Panc1 (cell line): ENCODE measurements at regions not wholly inside any gene's neighbourhood (a gene's known extent, or its start where the extent isn't known, plus 50 kb on each side); places are given as distances from the start of the nearest gene placed in this dataset.

Experiments used
- ATAC-seq: fragments of 200-7000 bp; cut with Tn5 transposase; 2 replicates; pipeline ENCODE4 v1.9.1; 2020; ENCODE audit warnings: mild to moderate bottlenecking, moderate library complexity
- BruUV-seq: library from RNA; stranded (reverse); fragments of 400-500 nt; replicated peaks from 2 replicates; lab custom pipeline; 2021; lab: Mats Ljungman, UMichigan
- CTCF ChIA-PET: fragments of 300-600 bp; sonication (Branson Sonifier 250); formaldehyde crosslinking; loops from one replicate; lab custom pipeline; 2022; ENCODE audit warnings: antibody characterized with exemption; lab: Charles Lee
- POLR2A ChIA-PET: fragments of 300-600 bp; sonication (Branson Sonifier 250); formaldehyde crosslinking; loops from one replicate; lab custom pipeline; 2022; ENCODE audit warnings: antibody characterized with exemption; lab: Charles Lee
- DNase-seq: peaks from one replicate; pipeline ENCODE4 v3.0.0-alpha.2; 2010; ENCODE audit warnings: low read depth, low spot score
- H3K27ac ChIP-seq: 2 replicates; pipeline ENCODE4 v1.5.1; 2011; ENCODE audit warnings: mild to moderate bottlenecking, low read length, inconsistent platforms
- H3K27me3 ChIP-seq: fragments of 200-500 bp; sonication (Bioruptor generic); 2 replicates; pipeline ENCODE4 v1.6.0; 2014; ENCODE audit warnings: low read length, inconsistent platforms; ENCODE audit not compliant: control insufficient read depth, insufficient read depth
- H3K36me3 ChIP-seq: fragments of 200-500 bp; sonication (Bioruptor generic); 2 replicates; pipeline ENCODE4 v1.5.1; 2014; ENCODE audit warnings: inconsistent platforms, mild to moderate bottlenecking, low read length, moderate library complexity; ENCODE audit not compliant: control insufficient read depth, insufficient read depth
- H3K4me1 ChIP-seq: 2 replicates; pipeline ENCODE4 v1.5.1; 2011; ENCODE audit warnings: inconsistent platforms, mild to moderate bottlenecking, low read length, moderate library complexity; ENCODE audit not compliant: control insufficient read depth, insufficient read depth
- H3K4me3 ChIP-seq, 2 experiments: 2 replicates each; pipeline ENCODE4 v1.5.1; 2011 to 2012; ENCODE audit warnings: low read depth in 2 of 2, low read length in 2 of 2, mild to moderate bottlenecking in 2 of 2, inconsistent platforms in 1 of 2, moderate library complexity in 1 of 2
- H3K9me3 ChIP-seq: fragments of 200-500 bp; sonication (Bioruptor generic); 2 replicates; pipeline ENCODE4 v1.5.1; 2014; ENCODE audit warnings: low read depth, mild to moderate bottlenecking, inconsistent platforms, low read length, moderate library complexity; ENCODE audit not compliant: control insufficient read depth, insufficient read depth
- CTCF ChIP-seq: fragments of 450-650 bp; IDR thresholded peaks from 2 replicates; pipeline ENCODE4 v1.5.1; 2017; ENCODE audit warnings: mild to moderate bottlenecking
- POLR2AphosphoS5 ChIP-seq: IDR thresholded peaks from 2 replicates; pipeline ENCODE4 v1.6.1; 2012; ENCODE audit warnings: mild to moderate bottlenecking, low read depth, low read length, moderate library complexity
- SIN3A ChIP-seq: IDR thresholded peaks from 2 replicates; pipeline ENCODE4 v1.6.1; 2012; ENCODE audit warnings: low read depth, mild to moderate bottlenecking, low read length, moderate library complexity, borderline replicate concordance; ENCODE audit not compliant: insufficient read depth
- TCF7L2 ChIP-seq: IDR thresholded peaks from 2 replicates; pipeline ENCODE4 v1.6.1; 2011; ENCODE audit warnings: mild to moderate bottlenecking, low read depth, low read length, inconsistent platforms
- in situ Hi-C: cut with HindIII; loops from 2 replicates; pipeline ENCODE4 v1.10.0; 2016; ENCODE audit warnings: low sequenced_read_pairs, low pct_unique_long_range_greater_than_20kb
- intact Hi-C: fragments of 100-400 bp; cut with micrococcal nuclease; formaldehyde crosslinking; loops from one replicate; pipeline ENCODE4 v1.10.0; 2022; ENCODE audit not compliant: unreplicated experiment
- TF ChIP-seq, protein P1 (sequence below), 2 experiments: IDR thresholded peaks; 2 replicates each; pipeline ENCODE4 v1.6.1; 2011 to 2012; ENCODE audit warnings: low read depth in 2 of 2, control low read depth in 1 of 2, low read length in 1 of 2, mild to moderate bottlenecking in 1 of 2, moderate library complexity in 1 of 2; ENCODE audit not compliant: insufficient read depth in 1 of 2

GRCh38 chr6:105775095-105775494, 311.0 kb upstream of the PRDM1 start:
- Histone ChIP-seq H3K4me3 (no peak overlapping the region), H3K9me3 (peaks cover 13% of the 10 kb centered on the region), H3K27me3 (no peaks in the 10 kb centered on the region), H3K36me3 (no peaks in the 10 kb centered on the region), H3K27ac (no peak overlapping the region), H3K4me1 (no peaks in the 10 kb centered on the region)
- ChIA-PET POLR2A (no interaction called here), CTCF (no interaction called here)
- intact Hi-C loops (no loop called here), in situ Hi-C loops (no loop called here)
- no peak for ATAC-seq
- no peak for TF ChIP-seq CTCF
- TF ChIP-seq POLR2AphosphoS5, result no peak
- TF ChIP-seq SIN3A, result no peak
- TF ChIP-seq, protein P1, sequence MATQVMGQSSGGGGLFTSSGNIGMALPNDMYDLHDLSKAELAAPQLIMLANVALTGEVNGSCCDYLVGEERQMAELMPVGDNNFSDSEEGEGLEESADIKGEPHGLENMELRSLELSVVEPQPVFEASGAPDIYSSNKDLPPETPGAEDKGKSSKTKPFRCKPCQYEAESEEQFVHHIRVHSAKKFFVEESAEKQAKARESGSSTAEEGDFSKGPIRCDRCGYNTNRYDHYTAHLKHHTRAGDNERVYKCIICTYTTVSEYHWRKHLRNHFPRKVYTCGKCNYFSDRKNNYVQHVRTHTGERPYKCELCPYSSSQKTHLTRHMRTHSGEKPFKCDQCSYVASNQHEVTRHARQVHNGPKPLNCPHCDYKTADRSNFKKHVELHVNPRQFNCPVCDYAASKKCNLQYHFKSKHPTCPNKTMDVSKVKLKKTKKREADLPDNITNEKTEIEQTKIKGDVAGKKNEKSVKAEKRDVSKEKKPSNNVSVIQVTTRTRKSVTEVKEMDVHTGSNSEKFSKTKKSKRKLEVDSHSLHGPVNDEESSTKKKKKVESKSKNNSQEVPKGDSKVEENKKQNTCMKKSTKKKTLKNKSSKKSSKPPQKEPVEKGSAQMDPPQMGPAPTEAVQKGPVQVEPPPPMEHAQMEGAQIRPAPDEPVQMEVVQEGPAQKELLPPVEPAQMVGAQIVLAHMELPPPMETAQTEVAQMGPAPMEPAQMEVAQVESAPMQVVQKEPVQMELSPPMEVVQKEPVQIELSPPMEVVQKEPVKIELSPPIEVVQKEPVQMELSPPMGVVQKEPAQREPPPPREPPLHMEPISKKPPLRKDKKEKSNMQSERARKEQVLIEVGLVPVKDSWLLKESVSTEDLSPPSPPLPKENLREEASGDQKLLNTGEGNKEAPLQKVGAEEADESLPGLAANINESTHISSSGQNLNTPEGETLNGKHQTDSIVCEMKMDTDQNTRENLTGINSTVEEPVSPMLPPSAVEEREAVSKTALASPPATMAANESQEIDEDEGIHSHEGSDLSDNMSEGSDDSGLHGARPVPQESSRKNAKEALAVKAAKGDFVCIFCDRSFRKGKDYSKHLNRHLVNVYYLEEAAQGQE (IDR thresholded peaks at IDR 0.05; ENCODE audit: insufficient read depth in 1 of 2, low read depth in 2 of 2, low read length in 1 of 2), result no peak
- TF ChIP-seq TCF7L2, result no peak
- DNase-seq, result no peak
- BruUV-seq, result no TSS peak

GRCh38 chr6:105774247-105774646, 311.9 kb upstream of the PRDM1 start:
- Histone ChIP-seq H3K27ac (no peak overlapping the region), H3K9me3 (peaks cover 13% of the 10 kb centered on the region), H3K36me3 (no peaks in the 10 kb centered on the region), H3K27me3 (no peaks in the 10 kb centered on the region), H3K4me3 (no peak overlapping the region), H3K4me1 (no peaks in the 10 kb centered on the region)
- CTCF ChIA-PET, result no interaction called here
- TF ChIP-seq TCF7L2, result no peak
- TF ChIP-seq, protein P1 (IDR thresholded peaks at IDR 0.05; ENCODE audit: insufficient read depth in 1 of 2, low read depth in 2 of 2, low read length in 1 of 2), result no peak
- no peak for TF ChIP-seq CTCF
- no peak for TF ChIP-seq SIN3A
- no peak for TF ChIP-seq POLR2AphosphoS5
- intact Hi-C loops, result no loop called here
- in situ Hi-C loops, result no loop called here
- BruUV-seq, result no TSS peak
- ATAC-seq (no peak), DNase-seq (no peak)
- POLR2A ChIA-PET, result no interaction called here
